ENCODE measurements at regions not wholly inside any gene's neighbourhood (a gene's known extent, or its start where the extent isn't known, plus 50 kb on each side); places are given as distances from the start of the nearest gene placed in this dataset.

DNA sequence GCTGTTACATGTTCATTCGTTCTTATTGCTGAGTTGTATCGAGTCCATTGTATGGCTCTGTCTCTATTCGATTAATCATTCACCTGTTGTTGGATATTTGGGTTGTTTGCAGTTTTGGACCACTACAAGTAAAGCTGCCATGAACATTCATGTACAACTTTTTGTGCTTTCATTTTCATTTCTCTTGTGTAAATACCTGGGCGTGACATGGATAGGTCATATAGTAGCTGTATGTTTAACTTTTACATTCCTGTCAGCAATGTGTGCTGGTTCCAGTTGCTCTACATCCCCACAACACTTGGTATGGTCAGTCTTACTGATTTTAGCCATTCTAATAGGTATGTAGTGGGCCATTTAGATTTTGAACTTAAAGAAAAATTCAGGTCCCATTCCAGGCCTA, 194.2 kb upstream of the PLET1 start:
- TF ChIP-seq, protein P1, sequence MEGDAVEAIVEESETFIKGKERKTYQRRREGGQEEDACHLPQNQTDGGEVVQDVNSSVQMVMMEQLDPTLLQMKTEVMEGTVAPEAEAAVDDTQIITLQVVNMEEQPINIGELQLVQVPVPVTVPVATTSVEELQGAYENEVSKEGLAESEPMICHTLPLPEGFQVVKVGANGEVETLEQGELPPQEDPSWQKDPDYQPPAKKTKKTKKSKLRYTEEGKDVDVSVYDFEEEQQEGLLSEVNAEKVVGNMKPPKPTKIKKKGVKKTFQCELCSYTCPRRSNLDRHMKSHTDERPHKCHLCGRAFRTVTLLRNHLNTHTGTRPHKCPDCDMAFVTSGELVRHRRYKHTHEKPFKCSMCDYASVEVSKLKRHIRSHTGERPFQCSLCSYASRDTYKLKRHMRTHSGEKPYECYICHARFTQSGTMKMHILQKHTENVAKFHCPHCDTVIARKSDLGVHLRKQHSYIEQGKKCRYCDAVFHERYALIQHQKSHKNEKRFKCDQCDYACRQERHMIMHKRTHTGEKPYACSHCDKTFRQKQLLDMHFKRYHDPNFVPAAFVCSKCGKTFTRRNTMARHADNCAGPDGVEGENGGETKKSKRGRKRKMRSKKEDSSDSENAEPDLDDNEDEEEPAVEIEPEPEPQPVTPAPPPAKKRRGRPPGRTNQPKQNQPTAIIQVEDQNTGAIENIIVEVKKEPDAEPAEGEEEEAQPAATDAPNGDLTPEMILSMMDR (IDR thresholded peaks at IDR 0.05), result no peak
- TF ChIP-seq POLR2A (IDR thresholded peaks at IDR 0.05), result no peak
